NCI-H2196 (cell line): ENCODE measurements at regions not wholly inside any gene's neighbourhood (a gene's known extent, or its start where the extent isn't known, plus 50 kb on each side); places are given as distances from the start of the nearest gene placed in this dataset.
"Not testable (repeated sequence)": the region's sequence is repeated elsewhere in the genome, so short reads cannot be mapped to it uniquely, and the experiment has no call there.

Experiments
- DNase-seq: peaks from one replicate; lab custom pipeline; 2025; ENCODE audit not compliant: unreplicated experiment; lab: John Stamatoyannopoulos, UW

GRCh38 chr6:81145506-81145905, 607.0 kb downstream of the TENT5A start:
- DNase-seq = no peak

GRCh38 chr6:81144346-81144745, 608.1 kb downstream of the TENT5A start:
- no peak for DNase-seq

- DNase-seq = peak; percentile 6
Measured at GRCh38 chr6:81138236-81138635, 614.2 kb downstream of the TENT5A start.

- no peak for DNase-seq
Measured at GRCh38 chr6:81130969-81131368, 621.5 kb downstream of the TENT5A start.

GRCh38 chr6:81130061-81130460, 622.4 kb downstream of the TENT5A start:
- DNase-seq = no peak

- DNase-seq = no peak
Measured at GRCh38 chr6:81128671-81129070, 623.8 kb downstream of the TENT5A start.

GRCh38 chr6:81126150-81126549, 626.3 kb downstream of the TENT5A start:
- DNase-seq = no peak

- no peak for DNase-seq
Measured at GRCh38 chr6:81120280-81120679, 632.2 kb downstream of the TENT5A start.

GRCh38 chr6:81105998-81106397, 646.5 kb downstream of the TENT5A start:
- DNase-seq = no peak

GRCh38 chr6:81098109-81098814, 654.2 kb downstream of the TENT5A start:
- DNase-seq = no peak

GRCh38 chr6:81096464-81096863, 656.0 kb downstream of the TENT5A start:
- DNase-seq = not testable (repeated sequence)

GRCh38 chr6:81093051-81093450, 659.4 kb downstream of the TENT5A start:
- DNase-seq = no peak

- DNase-seq = no peak
Measured at GRCh38 chr6:81088145-81088544, 664.3 kb downstream of the TENT5A start.

- no peak for DNase-seq
Measured at GRCh38 chr6:81086991-81087390, 665.5 kb downstream of the TENT5A start.

- DNase-seq = no peak
Measured at GRCh38 chr6:81085431-81085790, 667.1 kb downstream of the TENT5A start.

GRCh38 chr6:81084776-81085430, 667.6 kb downstream of the TENT5A start:
- DNase-seq = no peak

- no peak for DNase-seq
Measured at GRCh38 chr6:81075974-81076373, 676.5 kb downstream of the TENT5A start.

- no peak for DNase-seq
Measured at GRCh38 chr6:81073318-81073717, 679.2 kb downstream of the TENT5A start.

GRCh38 chr6:81071121-81071520, 681.4 kb downstream of the TENT5A start:
- no peak for DNase-seq

- DNase-seq = no peak
Measured at GRCh38 chr6:81067057-81067456, 685.4 kb downstream of the TENT5A start.

- DNase-seq = no peak
Measured at GRCh38 chr6:81063891-81064290, 688.6 kb downstream of the TENT5A start.

- no peak for DNase-seq
Measured at GRCh38 chr6:81054036-81054435, 698.4 kb downstream of the TENT5A start.

- no peak for DNase-seq
Measured at GRCh38 chr6:81051952-81052351, 700.5 kb downstream of the TENT5A start.
